ENCODE measurements at regions not wholly inside any gene's neighbourhood (a gene's known extent, or its start where the extent isn't known, plus 50 kb on each side); places are given as distances from the start of the nearest gene placed in this dataset.

DNA sequence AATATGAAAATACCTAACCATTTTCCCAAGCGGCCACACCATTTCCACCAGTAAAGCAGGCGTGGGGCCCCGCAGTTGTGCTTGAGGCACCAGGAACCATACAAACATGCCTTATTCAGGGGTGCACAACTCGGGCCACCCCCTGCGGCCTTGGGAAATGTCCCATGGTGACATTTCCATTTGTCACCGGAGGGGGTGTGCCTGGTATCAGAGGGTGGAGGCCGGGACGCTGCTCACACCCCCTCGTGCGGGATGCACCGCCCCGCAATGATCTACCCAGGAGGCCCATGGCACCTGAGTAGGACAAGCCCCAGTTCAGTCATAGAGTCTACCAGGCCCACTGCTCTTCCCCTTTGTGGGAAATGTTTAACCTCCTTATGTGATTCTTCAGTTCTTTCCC lies 218.8 kb downstream of the TEX29 start:
- TF ChIP-seq, protein P1, sequence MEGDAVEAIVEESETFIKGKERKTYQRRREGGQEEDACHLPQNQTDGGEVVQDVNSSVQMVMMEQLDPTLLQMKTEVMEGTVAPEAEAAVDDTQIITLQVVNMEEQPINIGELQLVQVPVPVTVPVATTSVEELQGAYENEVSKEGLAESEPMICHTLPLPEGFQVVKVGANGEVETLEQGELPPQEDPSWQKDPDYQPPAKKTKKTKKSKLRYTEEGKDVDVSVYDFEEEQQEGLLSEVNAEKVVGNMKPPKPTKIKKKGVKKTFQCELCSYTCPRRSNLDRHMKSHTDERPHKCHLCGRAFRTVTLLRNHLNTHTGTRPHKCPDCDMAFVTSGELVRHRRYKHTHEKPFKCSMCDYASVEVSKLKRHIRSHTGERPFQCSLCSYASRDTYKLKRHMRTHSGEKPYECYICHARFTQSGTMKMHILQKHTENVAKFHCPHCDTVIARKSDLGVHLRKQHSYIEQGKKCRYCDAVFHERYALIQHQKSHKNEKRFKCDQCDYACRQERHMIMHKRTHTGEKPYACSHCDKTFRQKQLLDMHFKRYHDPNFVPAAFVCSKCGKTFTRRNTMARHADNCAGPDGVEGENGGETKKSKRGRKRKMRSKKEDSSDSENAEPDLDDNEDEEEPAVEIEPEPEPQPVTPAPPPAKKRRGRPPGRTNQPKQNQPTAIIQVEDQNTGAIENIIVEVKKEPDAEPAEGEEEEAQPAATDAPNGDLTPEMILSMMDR (IDR thresholded peaks at IDR 0.05; ENCODE audit: low read depth, low read length): no peak
- Histone ChIP-seq H3K4me3 (no peak overlapping the region), H3K27me3 (peaks cover 63% of the 10 kb centered on the region), H3K4me1 (ENCODE audit: low read depth) (no peaks in the 10 kb centered on the region), H3K9me3 (ENCODE audit: low read depth) (no peaks in the 10 kb centered on the region), H3K27ac (no peak overlapping the region), H3K36me3 (no peaks in the 10 kb centered on the region)
- no peak for DNase-seq (ENCODE audit: low read depth in 1 of 2, low spot score in 1 of 2)

DNA sequence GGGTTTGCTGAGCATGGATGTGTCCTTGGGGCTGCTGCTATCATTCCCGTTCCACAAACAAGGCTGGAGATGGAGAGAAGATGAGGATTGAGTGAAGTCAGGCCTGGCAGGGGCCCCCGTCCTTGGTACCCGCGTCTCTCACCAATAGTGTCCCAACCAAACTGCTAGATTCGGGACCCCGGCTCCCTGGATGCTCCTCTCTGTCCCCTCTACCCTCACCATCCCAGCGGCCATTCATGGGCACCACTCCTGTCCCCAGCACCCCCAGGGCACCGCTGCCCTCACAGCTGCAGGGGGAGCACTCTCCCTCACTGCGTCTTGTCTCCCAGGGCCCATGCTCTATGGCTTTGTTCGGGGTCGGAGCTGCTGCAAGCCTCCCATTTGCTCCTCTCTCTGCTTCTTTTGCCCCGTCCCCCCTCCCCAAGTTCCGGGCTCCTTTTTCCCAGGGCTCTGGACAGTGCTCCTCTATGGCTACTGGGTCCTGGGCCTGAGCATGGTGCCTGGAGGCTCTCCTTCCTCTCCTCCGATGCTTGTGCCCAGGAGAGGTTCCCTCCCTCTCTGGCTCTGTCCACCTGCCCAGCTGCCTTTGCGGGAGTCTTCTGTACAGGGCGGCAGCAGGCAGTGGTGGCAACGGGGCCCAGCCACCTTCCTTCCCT lies 219.5 kb downstream of the TEX29 start:
- TF ChIP-seq, protein P1 (IDR thresholded peaks at IDR 0.05; ENCODE audit: low read depth, low read length): no peak
- no peaks in the 10 kb centered on the region for H3K9me3 ChIP-seq (ENCODE audit: low read depth)
- H3K36me3 ChIP-seq: no peaks in the 10 kb centered on the region
- no peak overlapping the region for H3K4me3 ChIP-seq
- H3K27ac ChIP-seq: no peak overlapping the region
- no peak for DNase-seq (ENCODE audit: low read depth in 1 of 2, low spot score in 1 of 2)
- no peaks in the 10 kb centered on the region for H3K4me1 ChIP-seq (ENCODE audit: low read depth)
- peaks cover 56% of the 10 kb centered on the region for H3K27me3 ChIP-seq

DNA sequence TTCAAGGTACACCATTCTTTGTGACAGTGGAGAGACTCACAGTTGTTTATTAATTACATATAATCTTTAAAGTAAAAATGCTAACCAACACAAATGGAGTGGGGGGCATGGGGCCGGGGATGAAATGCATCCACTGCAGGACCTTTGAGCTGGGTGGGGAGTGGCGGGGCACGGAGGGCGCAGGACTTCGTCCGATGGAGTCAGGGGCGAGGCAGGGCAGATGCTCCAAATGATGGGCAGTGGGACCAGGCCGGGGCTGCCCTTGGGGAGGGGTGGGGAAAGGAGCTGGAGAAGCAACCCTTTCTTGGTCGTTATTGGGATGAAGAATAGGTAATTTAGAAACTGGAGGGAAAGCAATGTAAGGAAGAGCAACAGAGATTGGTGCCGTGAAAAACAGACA lies 220.0 kb downstream of the TEX29 start:
- H3K27ac ChIP-seq: no peak overlapping the region
- peaks cover 51% of the 10 kb centered on the region for H3K27me3 ChIP-seq
- H3K4me3 ChIP-seq: no peak overlapping the region
- TF ChIP-seq, protein P1 (IDR thresholded peaks at IDR 0.05; ENCODE audit: low read depth, low read length): no peak
- DNase-seq (ENCODE audit: low read depth in 1 of 2, low spot score in 1 of 2): no peak
- no peaks in the 10 kb centered on the region for H3K36me3 ChIP-seq
- H3K9me3 ChIP-seq (ENCODE audit: low read depth): no peaks in the 10 kb centered on the region
- no peaks in the 10 kb centered on the region for H3K4me1 ChIP-seq (ENCODE audit: low read depth)

DNA sequence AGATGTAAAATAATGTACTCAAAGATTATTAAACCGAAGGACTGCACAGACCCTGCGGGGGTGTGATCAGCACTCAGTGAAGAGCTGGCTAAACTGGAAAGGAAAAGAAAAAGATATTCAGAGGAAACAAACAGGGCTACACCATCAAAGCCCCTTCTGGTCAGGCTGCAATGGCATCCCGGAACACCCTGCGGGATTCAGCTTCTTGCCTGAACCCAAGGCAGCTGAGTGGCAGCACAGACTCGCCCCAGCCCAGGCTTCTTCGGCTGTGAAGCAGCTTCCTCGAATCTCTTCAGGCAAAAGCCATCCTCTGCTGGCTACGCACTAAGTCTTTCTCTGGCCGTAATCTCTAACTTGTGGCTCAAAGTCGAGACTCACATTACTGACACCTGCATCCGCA lies 220.9 kb downstream of the TEX29 start:
- TF ChIP-seq, protein P1 (IDR thresholded peaks at IDR 0.05; ENCODE audit: low read depth, low read length): no peak
- DNase-seq (ENCODE audit: low read depth in 1 of 2, low spot score in 1 of 2): no peak
- Histone ChIP-seq H3K4me3 (no peak overlapping the region), H3K4me1 (ENCODE audit: low read depth) (no peaks in the 10 kb centered on the region), H3K27me3 (peaks cover 42% of the 10 kb centered on the region), H3K36me3 (no peaks in the 10 kb centered on the region), H3K9me3 (ENCODE audit: low read depth) (no peaks in the 10 kb centered on the region), H3K27ac (no peak overlapping the region)

DNA sequence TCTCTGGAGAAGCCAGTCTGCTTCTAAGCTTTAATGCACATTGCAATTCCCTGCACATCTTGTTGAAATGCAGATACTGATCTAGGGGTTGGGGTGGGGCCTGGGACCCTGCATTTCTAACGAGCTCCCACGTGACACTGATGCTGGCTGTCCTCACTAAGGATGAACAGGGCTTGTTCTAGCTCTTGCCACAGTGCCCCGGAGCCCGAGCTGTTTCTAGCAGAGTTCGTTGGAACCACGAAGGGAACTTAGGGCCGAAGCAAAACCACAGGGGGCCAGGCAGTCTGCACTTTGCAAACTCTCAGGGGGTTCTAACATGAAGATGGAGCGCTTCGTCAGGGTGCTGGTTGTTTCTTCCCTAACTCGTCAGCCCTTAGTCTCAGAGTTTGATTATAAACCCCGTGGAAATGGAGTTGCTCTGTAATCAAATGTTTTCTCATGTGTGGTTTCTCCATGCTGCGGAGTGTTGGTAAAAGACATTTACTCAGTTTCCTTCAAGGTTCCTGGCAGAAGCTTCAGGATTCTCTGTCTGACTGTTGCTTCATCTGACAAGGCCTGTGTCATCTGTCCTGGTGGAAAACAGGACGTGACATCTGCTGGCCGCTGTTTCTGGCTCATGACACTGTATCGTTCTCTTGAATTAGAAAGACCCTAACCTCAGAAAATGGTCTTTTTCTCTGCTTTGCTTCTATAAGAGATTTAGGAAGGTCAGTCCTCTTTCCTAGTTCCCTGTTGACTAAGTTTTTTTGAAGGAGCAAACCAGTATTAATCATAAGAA lies 221.5 kb downstream of the TEX29 start:
- peaks cover 36% of the 10 kb centered on the region for H3K27me3 ChIP-seq
- no peaks in the 10 kb centered on the region for H3K4me1 ChIP-seq (ENCODE audit: low read depth)
- no peak overlapping the region for H3K4me3 ChIP-seq
- no peaks in the 10 kb centered on the region for H3K9me3 ChIP-seq (ENCODE audit: low read depth)
- no peak overlapping the region for H3K27ac ChIP-seq
- TF ChIP-seq, protein P1 (IDR thresholded peaks at IDR 0.05; ENCODE audit: low read depth, low read length): no peak
- no peaks in the 10 kb centered on the region for H3K36me3 ChIP-seq
- DNase-seq (ENCODE audit: low read depth in 1 of 2, low spot score in 1 of 2): no peak

Data from cardiac muscle cell (in vitro differentiated cells and primary cell).